OCI-M1 (cell line): ENCODE measurements at regions not wholly inside any gene's neighbourhood (a gene's known extent, or its start where the extent isn't known, plus 50 kb on each side); places are given as distances from the start of the nearest gene placed in this dataset.
A peak's percentile ranks its signal among the peaks of the same experiment; 100 is the strongest.

Source experiments
- DNase-seq: peaks from one replicate; lab custom pipeline; 2025; lab: John Stamatoyannopoulos, UW

- DNase-seq: no peak
Measured at GRCh38 chr2:111219285-111219684, 98.6 kb downstream of the BCL2L11 start.

DNA sequence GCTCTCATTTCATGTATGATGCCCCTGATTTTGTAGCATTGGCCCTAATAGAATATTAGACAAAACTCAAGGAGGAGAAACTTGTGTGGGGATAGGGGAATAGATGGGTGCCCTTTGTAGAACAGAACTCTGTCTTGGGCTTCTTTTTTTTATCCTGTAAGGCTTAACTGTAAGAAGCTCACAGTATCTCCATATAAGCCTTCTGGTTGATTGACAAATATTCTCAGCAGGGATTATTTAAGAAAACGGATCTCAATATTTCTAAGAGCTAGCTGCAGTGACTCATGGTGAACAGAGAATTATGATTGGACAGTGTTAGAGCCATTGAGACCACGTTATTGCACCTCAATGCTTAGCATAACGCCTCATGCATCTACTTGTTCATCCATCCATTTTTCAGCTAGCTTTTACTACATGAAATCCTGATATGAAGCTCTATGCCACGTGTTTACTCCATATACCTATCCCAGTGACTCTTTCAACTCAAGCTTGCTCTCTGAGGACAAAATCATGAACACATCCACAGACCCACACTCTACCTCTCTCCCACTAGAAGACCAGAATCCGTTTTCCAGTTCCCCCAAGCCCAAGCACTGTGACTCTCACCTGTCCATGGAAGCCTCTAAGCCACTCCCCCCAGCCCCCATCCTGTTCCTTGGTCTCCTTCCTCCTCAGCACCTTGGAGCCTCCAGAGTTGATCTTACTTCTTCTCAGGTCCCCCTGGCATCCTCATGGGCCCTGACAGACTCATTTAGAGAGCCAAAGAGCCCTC lies 99.2 kb downstream of the BCL2L11 start:
- DNase-seq: no peak

- no peak for DNase-seq
Measured at GRCh38 chr2:111220962-111221361, 100.2 kb downstream of the BCL2L11 start.

DNA sequence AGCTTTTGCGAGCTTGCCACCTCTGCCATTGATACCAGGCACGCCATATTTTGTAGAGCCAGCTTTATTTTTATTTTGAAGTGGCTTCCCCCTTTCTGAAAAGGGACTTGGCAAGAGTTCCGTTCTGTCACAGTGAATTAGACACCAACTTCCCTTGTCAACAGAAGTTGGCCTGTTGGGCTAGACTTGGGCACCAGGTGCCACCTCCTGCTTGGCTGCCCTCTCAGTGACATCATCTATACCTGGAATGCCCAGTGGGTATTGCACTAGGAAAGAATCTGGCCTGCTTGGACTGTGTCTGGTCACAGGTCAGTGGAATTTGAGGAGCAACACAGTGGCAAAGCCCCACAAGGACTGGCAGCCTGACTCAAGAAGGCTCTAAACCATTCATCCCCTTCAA lies 101.0 kb downstream of the BCL2L11 start:
- DNase-seq: no peak

DNA sequence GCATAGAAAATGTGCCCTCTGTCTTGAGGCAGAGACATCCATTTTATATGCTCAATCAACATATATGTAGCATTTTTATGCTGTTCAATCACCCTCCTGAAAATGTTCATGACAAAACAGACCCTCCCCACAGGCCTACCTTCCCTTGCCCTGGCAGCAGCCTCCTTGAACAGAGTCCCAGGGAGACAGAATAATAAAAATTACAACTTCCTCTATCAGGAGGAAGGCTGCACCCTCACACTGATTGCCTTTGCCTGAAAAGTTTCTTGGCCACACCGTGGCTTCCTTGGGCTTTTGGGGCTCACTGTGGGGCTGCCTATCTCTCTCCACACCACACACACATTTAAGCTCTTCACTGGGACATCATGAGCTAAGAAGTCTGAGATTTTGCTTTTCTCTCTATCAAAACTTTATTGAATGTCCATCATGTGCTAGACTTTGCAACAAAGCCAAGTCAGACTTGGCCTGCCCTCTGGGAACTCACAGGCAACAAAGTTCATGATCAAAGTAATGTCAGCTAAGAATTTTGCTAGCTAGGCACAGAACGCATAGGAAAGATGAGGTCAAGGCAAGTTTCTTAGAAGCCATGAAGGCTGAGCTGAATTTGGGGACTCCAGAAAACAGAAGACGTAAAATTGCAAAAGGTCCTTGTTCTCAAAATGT lies 101.6 kb downstream of the BCL2L11 start:
- no peak for DNase-seq

- no peak for DNase-seq
Measured at GRCh38 chr2:111225856-111226255, 105.1 kb downstream of the BCL2L11 start.

GRCh38 chr2:111226876-111227700 lies 106.4 kb downstream of the BCL2L11 start:
- peak; percentile 60 for DNase-seq

GRCh38 chr2:111227716-111228141 lies 107.0 kb downstream of the BCL2L11 start:
- DNase-seq: no peak

DNA sequence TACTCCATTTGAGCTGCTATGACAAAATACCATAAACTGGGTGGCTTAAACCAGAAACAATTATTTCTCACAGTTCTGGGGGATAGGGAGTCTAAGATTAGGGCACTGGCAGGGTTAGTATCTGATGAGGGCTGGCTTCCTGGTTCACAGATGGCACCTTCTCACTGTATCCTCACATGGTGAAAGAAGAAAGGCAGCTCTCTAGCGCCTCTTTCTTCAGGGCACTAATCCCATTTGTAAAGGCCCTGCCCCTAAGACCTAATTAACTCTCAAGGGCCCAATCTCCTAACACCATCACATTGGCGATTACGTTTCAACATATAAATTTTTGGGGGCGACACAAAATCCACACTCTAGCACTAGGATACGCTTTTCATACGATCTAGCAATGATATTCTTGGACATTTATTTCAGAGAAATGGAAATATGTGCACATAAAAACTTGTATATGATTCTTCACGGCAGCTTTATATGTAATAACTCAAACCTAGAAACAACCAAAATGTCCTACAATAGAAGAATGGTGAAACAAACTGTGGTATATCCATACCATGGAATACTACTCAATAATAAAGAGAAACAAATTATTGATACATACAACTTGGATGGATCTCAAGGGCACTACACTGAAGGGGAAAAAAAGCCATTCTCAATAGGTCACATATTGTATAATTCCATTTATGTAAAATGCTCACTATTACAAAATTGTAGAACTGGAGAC lies 111.0 kb downstream of the BCL2L11 start:
- no peak for DNase-seq

DNA sequence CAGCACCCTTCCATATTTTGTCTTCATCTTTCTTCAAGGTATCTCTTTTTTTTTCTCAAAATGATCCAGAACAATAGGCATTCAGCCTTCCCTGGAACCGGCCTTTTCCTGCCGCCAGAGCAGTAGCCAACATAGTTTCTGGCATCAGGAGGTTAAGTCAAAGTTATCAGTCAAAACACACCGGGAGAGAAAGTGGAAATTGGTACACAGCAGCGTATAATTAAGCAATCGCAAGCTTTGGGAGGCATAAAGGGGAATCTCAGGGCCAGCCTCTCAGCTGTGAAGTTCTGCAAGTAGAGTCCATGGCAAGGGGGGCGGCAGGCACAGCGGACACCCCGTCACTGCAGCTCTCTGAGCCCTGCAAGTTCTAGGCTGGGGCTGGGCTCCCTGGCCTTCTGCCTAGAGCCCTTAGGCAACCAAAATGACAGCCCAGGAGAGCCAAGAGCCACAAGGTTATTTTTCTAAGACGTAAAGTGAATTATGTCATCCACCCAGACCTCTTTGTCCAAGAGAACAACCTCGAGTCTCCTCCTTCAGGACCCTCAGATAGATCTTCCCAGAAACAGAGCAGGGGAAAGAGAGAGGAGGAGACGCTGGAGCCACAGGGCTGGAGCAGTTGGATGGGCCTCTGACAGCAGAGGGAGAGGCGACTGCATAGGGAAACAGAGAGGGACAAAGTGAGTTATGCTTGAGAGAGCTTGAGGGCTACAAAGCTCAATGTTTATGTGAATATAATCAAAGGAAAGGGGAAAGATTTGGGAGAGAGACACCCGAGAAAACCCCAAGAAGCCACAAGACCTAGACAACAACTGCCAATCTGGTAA lies 114.7 kb downstream of the BCL2L11 start:
- no peak for DNase-seq

DNA sequence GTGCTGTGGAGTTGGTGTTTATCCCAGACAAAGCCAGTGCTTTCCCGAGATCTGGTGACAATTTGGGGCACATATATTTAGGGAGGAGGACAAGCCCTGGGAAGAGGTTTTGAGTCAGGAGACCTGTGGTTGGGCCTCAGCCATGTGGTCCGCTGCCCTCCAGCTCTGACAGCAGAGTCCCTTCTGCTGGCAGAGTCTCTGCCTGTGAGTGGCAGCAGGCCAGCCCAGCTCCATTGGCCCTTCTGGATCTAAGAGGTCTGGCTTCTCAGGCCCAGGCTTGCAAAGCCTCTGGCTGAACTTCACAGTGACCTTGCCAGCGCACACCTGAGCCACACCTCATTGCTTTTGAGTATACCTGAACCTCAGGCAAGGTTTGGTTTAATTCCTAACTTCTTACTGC lies 115.3 kb downstream of the BCL2L11 start:
- DNase-seq: no peak

DNA sequence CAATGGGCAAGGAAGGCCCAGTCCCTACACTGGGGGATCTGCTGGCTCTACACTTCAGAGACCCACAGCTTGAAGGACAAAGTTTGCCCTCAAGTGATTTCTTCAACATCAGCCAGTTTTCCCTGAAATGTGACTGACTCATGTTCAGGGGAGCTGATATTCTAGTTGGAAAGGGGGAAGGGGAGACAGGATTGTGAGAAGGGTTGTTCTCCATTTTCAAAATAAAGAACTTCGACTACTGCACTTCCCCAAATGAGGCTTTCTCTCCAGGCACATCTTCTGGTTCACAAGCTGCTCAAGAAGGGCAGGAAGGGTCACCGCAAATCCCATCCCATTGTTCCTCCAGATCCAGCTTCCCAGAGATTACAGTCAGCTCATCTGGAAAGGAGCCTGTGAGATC lies 117.6 kb downstream of the BCL2L11 start:
- DNase-seq: no peak

GRCh38 chr2:111239107-111239506 lies 118.4 kb downstream of the BCL2L11 start:
- peak; percentile 42 for DNase-seq

- DNase-seq: no peak
Measured at GRCh38 chr2:111239581-111240249, 119.0 kb downstream of the BCL2L11 start.

GRCh38 chr2:111243295-111243694 lies 122.6 kb downstream of the BCL2L11 start:
- no peak for DNase-seq

GRCh38 chr2:111244864-111245263 lies 124.2 kb downstream of the BCL2L11 start:
- DNase-seq: no peak

DNA sequence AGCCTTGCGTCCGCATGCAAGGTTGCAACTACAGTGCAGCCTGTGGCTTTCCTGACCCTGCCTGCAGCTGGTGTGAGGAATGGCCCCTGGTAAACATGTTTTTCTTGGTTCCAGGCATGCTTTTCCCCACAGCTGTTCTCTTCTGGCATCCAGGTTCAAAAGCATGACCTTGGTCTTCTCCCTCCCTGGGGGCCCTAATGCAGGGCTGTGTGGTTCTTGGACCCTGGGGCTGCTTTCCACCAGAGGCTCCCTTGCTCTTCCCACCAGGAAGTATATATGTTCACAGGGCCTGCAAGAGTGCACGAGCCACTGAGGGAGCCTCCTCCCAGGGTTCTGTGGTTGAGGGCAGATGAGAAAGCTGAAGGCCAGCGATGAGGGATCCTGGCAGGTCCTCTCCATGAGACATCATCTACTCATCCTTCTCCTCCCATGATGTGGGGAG lies 125.9 kb downstream of the BCL2L11 start:
- DNase-seq: no peak

- DNase-seq: no peak
Measured at GRCh38 chr2:111247491-111247890, 126.8 kb downstream of the BCL2L11 start.

DNA sequence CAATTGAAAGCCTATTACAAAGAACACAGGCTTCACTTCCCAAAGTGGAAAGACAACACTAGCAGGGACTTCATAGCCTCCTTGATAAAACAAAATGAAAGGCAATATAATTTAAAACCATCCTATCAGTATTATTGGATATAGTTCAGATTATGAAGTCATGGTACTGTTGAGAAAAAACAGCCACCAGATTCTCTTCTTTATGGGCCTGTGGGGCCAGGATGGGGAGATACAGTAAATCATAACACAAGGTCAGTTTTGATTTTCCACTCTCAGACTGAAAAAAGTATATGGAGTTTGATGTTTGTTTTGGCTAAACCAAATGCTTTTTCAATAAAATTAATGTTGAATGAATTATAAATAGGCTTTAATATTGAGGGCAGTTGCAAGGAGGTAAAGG lies 129.1 kb downstream of the BCL2L11 start:
- no peak for DNase-seq

DNA sequence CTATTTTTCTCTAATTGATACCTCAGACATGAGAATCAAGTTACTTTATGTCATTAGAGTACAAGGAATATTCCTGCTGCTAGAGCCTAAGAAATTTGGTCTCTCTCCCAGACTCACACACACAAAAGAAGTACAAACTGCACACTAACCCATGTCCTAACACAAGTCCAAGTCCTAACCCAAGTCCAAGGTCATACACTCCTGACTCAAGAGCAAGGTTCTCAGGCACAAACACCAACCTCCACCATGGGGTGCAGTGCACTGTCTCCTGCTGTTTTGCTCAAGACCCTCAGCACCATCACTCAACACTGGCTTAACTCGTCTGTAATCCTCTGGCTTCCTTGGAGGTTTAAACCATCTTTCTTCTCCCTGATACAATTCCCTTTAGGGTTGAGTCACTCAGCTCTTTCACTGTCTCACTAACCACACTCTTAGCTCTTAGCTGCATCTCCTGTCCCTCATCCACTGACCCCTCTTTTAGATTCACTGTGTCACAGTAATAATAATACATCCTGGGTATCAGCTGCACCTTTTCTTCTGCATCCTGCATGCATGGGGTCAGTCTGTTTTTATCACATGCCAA lies 129.8 kb downstream of the BCL2L11 start:
- DNase-seq: no peak
